HG03060 (cell line): ENCODE measurements at regions not wholly inside any gene's neighbourhood (a gene's known extent, or its start where the extent isn't known, plus 50 kb on each side); places are given as distances from the start of the nearest gene placed in this dataset.
"Not testable (repeated sequence)": the region's sequence is repeated elsewhere in the genome, so short reads cannot be mapped to it uniquely, and the experiment has no call there.

ENCODE experiments used
- ATAC-seq: cut with Tn5 transposase; IDR thresholded peaks from one replicate; pipeline ENCODE4 v1.9.1; 2021; ENCODE audit warnings: low read depth, moderate number of reproducible peaks; ENCODE audit not compliant: unreplicated experiment

- no peak for ATAC-seq
Observed at GRCh38 chr14:101616202-101616601, 54.9 kb downstream of the DIO3 start.

- ATAC-seq, result no peak
Observed at GRCh38 chr14:101619484-101619883, 58.2 kb downstream of the DIO3 start.

GRCh38 chr14:101620031-101620788 lies 58.9 kb downstream of the DIO3 start:
- ATAC-seq, result no peak

GRCh38 chr14:101620821-101621785 lies 59.8 kb downstream of the DIO3 start:
- no peak for ATAC-seq

- no peak for ATAC-seq
Observed at GRCh38 chr14:101622251-101623076, 61.2 kb downstream of the DIO3 start.

- no peak for ATAC-seq
Observed at GRCh38 chr14:101623077-101623372, 61.7 kb downstream of the DIO3 start.

- ATAC-seq, result no peak
Observed at GRCh38 chr14:101623685-101624444, 62.6 kb downstream of the DIO3 start.

GRCh38 chr14:101624536-101624935 lies 63.2 kb downstream of the DIO3 start:
- no peak for ATAC-seq

GRCh38 chr14:101625336-101626097 lies 64.2 kb downstream of the DIO3 start:
- no peak for ATAC-seq

- ATAC-seq, result no peak
Observed at GRCh38 chr14:101626331-101626730, 65.0 kb downstream of the DIO3 start.

- ATAC-seq, result no peak
Observed at GRCh38 chr14:101627915-101628262, 66.6 kb downstream of the DIO3 start.

- no peak for ATAC-seq
Observed at GRCh38 chr14:101628471-101628966, 67.2 kb downstream of the DIO3 start.

GRCh38 chr14:101628975-101629374 lies 67.7 kb downstream of the DIO3 start:
- ATAC-seq, result no peak

GRCh38 chr14:101630056-101630965 lies 69.0 kb downstream of the DIO3 start:
- no peak for ATAC-seq

- ATAC-seq, result no peak
Observed at GRCh38 chr14:101631199-101631598, 69.9 kb downstream of the DIO3 start.

- not testable (repeated sequence) for ATAC-seq
Observed at GRCh38 chr14:101631970-101632369, 70.7 kb downstream of the DIO3 start.

- no peak for ATAC-seq
Observed at GRCh38 chr14:101632520-101632919, 71.2 kb downstream of the DIO3 start.

GRCh38 chr14:101633276-101633675 lies 72.0 kb downstream of the DIO3 start:
- ATAC-seq, result no peak
